NCI-H2107 treated with DMSO at 0.1 percent for 48 hours (cell line): ENCODE measurements at regions not wholly inside any gene's neighbourhood (a gene's known extent, or its start where the extent isn't known, plus 50 kb on each side); places are given as distances from the start of the nearest gene placed in this dataset.

Experiments
- DNase-seq: peaks from one replicate; lab custom pipeline; 2025; ENCODE audit not compliant: unreplicated experiment; lab: John Stamatoyannopoulos, UW

- no peak for DNase-seq
Measured at GRCh38 chr7:1358376-1359050, 100.8 kb downstream of the MICALL2 start.

GRCh38 chr7:1359051-1359400, 100.2 kb downstream of the MICALL2 start:
- DNase-seq: no peak

GRCh38 chr7:1359681-1360485, 99.4 kb downstream of the MICALL2 start:
- DNase-seq: no peak

- no peak for DNase-seq
Measured at GRCh38 chr7:1360521-1360971, 98.7 kb downstream of the MICALL2 start.

- DNase-seq: no peak
Measured at GRCh38 chr7:1361016-1361755, 98.1 kb downstream of the MICALL2 start.

GRCh38 chr7:1361756-1362125, 97.5 kb downstream of the MICALL2 start:
- no peak for DNase-seq

GRCh38 chr7:1362301-1362700, 97.0 kb downstream of the MICALL2 start:
- DNase-seq: no peak

- DNase-seq: no peak
Measured at GRCh38 chr7:1364068-1364905, 95.0 kb downstream of the MICALL2 start.

GRCh38 chr7:1364906-1365570, 94.2 kb downstream of the MICALL2 start:
- DNase-seq: no peak

GRCh38 chr7:1365846-1366245, 93.4 kb downstream of the MICALL2 start:
- no peak for DNase-seq

GRCh38 chr7:1366801-1367405, 92.4 kb downstream of the MICALL2 start:
- DNase-seq: no peak

- no peak for DNase-seq
Measured at GRCh38 chr7:1367501-1368183, 91.6 kb downstream of the MICALL2 start.

- DNase-seq: no peak
Measured at GRCh38 chr7:1368184-1368681, 91.0 kb downstream of the MICALL2 start.

- DNase-seq: no peak
Measured at GRCh38 chr7:1368682-1369571, 90.3 kb downstream of the MICALL2 start.

- DNase-seq: no peak
Measured at GRCh38 chr7:1369916-1370657, 89.2 kb downstream of the MICALL2 start.

GRCh38 chr7:1370738-1371137, 88.5 kb downstream of the MICALL2 start:
- no peak for DNase-seq

- no peak for DNase-seq
Measured at GRCh38 chr7:1372063-1372462, 87.2 kb downstream of the MICALL2 start.
